Left forelimb (tissue), 1 donor: ENCODE measurements at regions not wholly inside any gene's neighbourhood (a gene's known extent, or its start where the extent isn't known, plus 50 kb on each side); places are given as distances from the start of the nearest gene placed in this dataset.
"Not testable (repeated sequence)": the region's sequence is repeated elsewhere in the genome, so short reads cannot be mapped to it uniquely, and the experiment has no call there.

Source experiments
- DNase-seq: peaks from one replicate; pipeline ENCODE4 v3.0.0-alpha.2; 2018; ENCODE audit warnings: low spot score

- DNase-seq, result not testable (repeated sequence)
These were observed 143.2 kb upstream of the PRDM7 start for GRCh38 chr16:90220315-90220714.

- DNase-seq, result not testable (repeated sequence)
These were observed 98.5 kb upstream of the PRDM7 start for GRCh38 chr16:90175610-90176009.

- DNase-seq, result not testable (repeated sequence)
These were observed 94.5 kb upstream of the PRDM7 start for GRCh38 chr16:90171626-90172025.

- DNase-seq, result not testable (repeated sequence)
These were observed 92.1 kb upstream of the PRDM7 start for GRCh38 chr16:90169127-90169655.

GRCh38 chr16:90168349-90169126 is 91.4 kb upstream of the PRDM7 start:
- DNase-seq, result peak; percentile 3

- DNase-seq, result not testable (repeated sequence)
These were observed 90.6 kb upstream of the PRDM7 start for GRCh38 chr16:90167734-90168133.

- DNase-seq, result peak; percentile 28
These were observed 89.8 kb upstream of the PRDM7 start for GRCh38 chr16:90166679-90167556.

- DNase-seq, result not testable (repeated sequence)
These were observed 73.9 kb upstream of the PRDM7 start for GRCh38 chr16:90151027-90151426.
